IMR-90 (cell line): ENCODE measurements at regions not wholly inside any gene's neighbourhood (a gene's known extent, or its start where the extent isn't known, plus 50 kb on each side); places are given as distances from the start of the nearest gene placed in this dataset.

Source experiments
- BHLHE40 ChIP-seq: fragments of 150-350 bp; IDR thresholded peaks from 2 replicates; pipeline ENCODE4 v1.6.1; 2016; ENCODE audit warnings: mild to moderate bottlenecking, low read depth, low read length
- POLR2A ChIP-seq: IDR thresholded peaks from 2 replicates; pipeline ENCODE4 v1.6.1; 2012; ENCODE audit warnings: mild to moderate bottlenecking, low read depth, low read length
- TF ChIP-seq, protein P1 (sequence below): conservative IDR thresholded peaks from 2 replicates; pipeline ENCODE4 v1.5.1; 2012; ENCODE audit warnings: mild to moderate bottlenecking, low read depth, low read length, improper control_type of control experiment

DNA sequence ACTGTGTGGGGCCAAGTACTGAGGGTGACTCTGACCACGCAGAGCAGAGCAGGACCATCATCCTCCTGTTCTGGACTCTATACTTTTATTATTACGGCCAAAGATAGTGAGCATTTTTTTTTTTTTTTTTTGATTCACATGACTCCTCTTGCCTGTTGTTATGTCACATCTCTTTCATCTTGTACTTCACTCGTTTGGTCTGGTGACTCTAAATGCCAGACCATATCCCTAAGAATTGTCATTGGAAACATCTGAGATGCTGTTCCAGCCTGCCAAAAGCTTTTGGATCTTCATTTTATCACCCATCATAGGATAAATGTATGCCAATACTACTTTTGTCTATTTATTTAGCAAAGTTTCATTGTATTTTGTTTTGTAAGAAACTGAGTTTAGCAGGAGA, 168.2 kb upstream of the RAI14 start:
- TF ChIP-seq BHLHE40: no peak
- TF ChIP-seq, protein P1, sequence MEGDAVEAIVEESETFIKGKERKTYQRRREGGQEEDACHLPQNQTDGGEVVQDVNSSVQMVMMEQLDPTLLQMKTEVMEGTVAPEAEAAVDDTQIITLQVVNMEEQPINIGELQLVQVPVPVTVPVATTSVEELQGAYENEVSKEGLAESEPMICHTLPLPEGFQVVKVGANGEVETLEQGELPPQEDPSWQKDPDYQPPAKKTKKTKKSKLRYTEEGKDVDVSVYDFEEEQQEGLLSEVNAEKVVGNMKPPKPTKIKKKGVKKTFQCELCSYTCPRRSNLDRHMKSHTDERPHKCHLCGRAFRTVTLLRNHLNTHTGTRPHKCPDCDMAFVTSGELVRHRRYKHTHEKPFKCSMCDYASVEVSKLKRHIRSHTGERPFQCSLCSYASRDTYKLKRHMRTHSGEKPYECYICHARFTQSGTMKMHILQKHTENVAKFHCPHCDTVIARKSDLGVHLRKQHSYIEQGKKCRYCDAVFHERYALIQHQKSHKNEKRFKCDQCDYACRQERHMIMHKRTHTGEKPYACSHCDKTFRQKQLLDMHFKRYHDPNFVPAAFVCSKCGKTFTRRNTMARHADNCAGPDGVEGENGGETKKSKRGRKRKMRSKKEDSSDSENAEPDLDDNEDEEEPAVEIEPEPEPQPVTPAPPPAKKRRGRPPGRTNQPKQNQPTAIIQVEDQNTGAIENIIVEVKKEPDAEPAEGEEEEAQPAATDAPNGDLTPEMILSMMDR: no peak
- no peak for TF ChIP-seq POLR2A
